ENCODE measurements at regions not wholly inside any gene's neighbourhood (a gene's known extent, or its start where the extent isn't known, plus 50 kb on each side); places are given as distances from the start of the nearest gene placed in this dataset.
A peak's percentile ranks its signal among the peaks of the same experiment; 100 is the strongest.

DNA sequence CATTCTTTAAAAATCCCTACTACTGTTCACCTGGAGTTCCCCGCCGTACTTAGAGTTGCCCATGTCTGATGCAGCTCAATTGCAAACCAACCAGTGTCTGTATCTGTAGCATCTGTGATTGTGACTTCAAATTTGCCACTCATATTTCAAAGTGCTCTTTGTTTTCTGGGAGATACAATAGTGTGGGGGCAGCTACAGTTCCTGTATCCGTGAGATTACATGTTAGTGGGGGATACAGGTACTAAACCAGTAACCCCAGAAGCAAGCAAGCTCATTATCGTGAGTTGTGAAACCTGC is 140.9 kb downstream of the ANKRD60 start:
- no peak for DNase-seq

DNA sequence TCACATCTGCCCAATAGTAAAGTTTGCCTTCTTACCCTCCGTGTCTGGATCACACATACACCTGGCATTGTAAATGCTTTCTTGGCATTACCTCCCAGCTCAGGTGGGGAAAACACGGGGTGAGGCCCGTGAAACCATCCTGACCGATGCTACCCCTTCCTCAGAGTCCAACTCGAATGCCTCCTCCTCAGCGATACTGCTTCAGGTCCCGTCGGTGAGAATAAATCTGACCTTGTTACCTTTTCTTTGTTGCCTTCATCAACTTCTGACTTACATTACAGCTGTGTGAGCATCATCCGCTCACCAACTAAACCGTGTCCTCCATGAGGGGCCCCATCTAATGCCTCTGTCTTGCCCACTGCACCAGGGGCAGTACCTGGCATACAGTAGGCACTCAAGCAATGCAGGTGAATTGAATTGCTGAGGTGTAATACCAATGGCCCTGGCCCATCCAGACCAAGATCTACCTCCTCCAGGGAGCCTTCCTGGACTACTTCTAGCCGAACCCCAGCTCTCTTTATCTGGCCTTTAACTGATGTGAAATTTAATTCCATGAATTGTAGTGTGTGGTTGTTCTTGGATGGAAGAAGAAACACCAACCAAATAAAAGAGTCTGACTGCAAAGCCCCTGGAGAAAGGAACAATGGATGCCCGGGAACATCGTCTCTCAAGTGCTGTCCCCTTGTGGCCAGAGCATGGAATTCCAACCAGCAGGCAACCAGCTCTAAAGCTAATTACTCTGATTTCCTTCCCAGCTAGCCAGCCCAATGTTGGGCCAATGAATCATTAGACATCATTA is 141.5 kb downstream of the ANKRD60 start:
- DNase-seq, result peak; percentile 34

DNA sequence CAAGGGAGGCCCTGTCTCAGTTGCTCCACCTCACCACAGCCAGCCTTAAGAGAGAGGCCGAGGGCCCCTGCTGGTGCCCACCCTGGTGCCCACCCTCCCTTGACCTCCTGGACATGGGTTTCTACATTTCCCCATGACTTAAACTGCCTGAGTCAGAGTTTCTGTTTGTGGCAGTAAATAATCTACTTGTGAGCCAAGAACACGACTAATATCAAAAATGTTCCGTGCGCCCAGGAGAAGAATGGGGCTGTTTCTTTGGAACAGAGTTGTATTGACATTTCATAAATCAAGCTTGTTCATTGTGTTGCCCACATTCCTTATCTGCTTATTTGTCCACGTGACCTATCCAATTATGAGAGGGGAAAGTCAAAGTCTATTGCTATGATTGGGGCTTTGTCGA is 143.5 kb downstream of the ANKRD60 start:
- no peak for DNase-seq

DNA sequence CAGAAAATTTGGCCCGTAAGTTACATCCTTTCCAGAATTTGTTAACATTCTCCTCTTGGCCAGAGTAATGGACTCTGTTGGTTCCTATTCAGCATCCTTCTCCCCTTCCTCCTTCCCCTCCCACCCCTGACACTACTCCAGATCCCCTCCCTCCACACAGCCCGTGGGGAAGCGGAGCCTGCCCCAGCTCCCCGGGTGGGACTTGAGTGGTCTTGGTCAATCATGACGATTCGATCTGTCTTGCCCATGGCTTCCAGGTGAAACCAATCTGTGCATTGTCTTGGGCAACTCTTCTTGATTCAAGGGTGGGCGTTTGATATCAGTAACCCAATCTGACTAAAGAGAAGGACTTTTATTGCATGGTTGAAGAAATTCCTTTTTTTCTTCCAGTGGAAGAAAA is 143.9 kb downstream of the ANKRD60 start:
- DNase-seq, result no peak

DNA sequence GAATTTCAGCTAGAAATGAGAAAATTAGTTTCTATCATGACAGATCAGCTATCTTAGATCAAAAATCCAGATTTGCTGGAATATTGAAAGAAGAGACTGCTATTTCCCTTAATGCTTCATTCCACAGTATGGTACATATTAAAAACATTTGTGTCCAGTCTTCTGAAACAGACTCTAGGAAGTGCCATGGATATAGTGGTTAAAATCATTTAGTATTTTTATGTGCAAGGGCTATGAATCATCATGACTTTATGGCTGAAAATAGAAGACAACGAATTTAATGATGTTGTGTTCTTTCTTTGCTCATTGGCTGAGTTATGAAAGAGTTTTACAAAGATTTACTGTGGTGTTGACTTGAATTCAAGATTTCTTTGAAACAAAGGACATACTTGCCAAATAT is 146.6 kb downstream of the ANKRD60 start:
- no peak for DNase-seq

DNA sequence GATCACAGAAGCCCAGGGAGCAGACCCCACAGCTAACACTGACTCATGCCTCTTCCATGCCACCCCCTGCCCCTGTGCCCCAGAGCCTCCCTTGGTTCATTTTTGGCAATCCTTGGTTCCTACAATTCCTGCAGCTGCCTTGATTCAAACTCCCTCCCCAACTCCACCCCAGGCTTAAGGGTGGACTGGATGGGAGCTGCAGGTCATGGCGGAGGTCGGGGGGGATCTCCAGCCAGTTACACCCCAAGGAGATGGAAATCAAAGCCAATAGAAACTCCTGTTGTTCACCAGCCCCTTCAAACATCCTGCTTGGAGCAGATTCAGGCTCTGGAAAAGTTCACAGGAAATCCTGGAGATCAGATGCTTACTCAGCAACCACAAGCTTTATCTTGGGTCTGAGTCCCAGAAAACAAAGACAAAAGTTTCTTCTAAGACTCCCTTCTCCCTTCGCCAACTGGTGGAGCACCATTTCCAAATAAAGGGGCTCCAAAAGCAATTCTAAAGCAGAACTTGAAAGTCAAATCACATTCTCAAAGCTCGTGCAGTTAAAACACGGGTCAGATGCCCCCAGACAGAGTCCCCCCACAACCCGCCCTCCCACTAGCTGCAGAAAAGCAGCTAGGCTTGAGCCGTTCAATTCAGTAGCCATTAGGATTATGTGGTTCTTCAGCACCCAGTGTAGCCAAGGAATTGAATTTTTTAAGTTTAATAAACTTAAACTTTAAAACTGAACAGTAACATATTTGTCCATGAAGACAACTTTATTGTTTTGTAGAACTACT is 149.5 kb downstream of the ANKRD60 start:
- DNase-seq, result no peak

DNA sequence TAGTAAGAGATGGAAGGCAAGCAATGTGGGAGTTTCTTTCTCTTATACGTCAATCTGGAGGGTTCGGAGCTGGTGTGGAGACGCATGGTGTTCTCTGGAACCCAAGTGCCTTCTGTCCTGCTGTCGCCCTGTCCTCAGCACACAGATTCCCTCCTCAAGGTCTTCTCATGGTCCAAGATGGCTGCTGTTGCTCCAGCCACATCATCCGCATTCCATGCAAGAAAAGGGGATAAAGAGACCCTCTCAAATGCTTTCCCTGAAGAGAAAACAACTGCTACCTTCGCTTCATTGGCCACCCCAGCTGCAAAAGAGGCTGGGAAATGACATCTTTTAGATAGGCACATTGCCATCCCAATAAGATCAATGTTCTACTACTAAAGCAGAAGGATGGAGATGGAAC is 151.2 kb downstream of the ANKRD60 start:
- no peak for DNase-seq

DNA sequence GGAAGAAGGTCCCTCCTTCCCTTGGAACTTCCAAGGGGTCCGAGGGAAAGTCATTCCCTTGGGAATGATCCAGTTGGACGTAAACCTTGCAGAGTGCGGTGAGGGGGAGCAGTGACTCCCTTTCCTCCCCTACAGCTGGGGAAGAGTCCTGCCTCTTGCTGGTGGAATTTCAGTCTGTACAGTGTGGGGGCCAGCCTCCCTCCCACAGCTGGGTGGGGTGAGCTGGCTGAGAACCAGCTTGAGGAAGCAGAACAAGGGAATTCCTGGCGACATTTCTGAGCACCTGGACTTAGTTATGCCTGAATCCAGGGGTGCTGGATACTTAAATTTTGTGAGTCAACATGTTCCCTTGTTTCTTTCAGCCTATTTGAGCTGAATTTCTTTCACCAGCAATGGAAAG is 152.0 kb downstream of the ANKRD60 start:
- DNase-seq, result no peak

DNA sequence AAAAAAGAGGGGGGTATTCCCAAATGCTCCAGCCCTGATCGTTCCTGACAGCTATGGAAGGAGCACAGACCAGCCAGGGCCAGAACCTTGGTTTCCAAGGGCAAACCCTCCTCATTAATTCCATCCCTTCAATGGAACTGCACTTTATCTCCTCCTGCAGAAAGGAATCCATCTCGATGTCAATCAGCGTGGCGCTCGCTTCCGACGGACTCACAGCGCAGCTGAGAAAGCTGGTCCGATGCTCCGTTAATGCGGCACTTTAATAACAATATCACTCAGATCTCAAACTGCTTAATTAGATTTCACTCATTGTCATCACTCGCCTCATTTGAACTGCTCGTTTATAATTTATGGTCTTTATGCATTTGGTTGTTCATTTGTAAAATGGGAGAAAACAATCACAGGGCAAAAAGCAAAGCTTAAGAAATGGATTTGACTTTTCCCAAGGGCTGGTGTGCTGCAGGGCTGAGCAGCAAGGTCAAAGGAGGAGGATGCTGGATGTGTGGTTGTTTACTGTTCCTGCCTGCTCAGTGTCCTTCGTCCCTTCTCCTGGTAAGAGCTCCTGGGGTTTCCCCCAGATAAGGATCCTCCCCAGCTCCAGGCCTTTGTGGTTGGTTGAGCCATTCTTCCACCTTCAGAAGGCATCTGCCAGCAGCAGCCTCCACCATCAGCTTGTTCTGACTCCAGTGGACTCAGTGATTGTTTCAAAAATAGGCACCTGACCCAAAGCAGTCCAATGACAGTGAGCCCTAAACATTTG is 152.7 kb downstream of the ANKRD60 start:
- no peak for DNase-seq

DNA sequence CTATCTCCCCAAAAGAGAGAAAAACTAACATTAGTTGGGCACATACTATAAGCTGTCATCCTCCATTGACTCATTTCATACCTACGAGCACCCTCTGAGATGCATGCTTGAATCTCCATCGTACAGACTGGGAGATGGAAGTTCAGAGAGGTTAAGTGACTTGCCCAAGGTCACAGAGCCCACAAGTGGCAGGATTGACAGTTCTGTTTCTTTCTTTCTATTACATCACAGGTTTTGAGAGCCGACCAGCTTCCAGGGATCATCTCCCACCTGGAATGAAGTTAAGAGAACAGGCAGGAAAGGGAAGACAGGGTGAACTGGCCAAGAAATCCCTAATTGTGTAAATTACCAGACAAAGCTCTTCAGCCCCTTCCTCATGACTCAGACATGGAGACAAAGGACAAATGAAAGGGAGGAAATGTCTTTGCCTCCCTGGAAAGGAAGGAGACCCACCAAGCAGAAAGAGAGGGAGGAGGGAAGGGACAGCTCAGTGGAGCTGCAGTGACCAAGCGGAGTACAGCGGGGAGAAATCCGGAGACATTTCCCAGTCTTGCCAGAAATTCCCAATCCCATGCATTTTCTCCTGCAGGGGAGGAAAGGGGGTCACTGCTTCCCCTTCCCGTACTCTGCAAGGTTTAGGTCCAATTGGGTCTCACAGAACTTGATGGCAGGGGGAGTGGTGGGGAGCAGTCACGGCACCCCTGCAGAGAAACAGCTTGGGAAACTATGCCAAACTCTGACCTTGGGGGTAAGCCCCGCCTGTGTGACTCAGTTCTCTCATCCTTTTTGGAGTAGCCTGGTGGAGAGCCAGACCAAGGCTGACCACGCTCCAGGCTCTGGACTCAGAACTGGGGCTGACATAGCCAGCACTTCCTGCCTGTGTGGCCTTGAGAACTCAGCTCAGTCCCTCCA is 154.3 kb downstream of the ANKRD60 start:
- DNase-seq, result no peak

DNA sequence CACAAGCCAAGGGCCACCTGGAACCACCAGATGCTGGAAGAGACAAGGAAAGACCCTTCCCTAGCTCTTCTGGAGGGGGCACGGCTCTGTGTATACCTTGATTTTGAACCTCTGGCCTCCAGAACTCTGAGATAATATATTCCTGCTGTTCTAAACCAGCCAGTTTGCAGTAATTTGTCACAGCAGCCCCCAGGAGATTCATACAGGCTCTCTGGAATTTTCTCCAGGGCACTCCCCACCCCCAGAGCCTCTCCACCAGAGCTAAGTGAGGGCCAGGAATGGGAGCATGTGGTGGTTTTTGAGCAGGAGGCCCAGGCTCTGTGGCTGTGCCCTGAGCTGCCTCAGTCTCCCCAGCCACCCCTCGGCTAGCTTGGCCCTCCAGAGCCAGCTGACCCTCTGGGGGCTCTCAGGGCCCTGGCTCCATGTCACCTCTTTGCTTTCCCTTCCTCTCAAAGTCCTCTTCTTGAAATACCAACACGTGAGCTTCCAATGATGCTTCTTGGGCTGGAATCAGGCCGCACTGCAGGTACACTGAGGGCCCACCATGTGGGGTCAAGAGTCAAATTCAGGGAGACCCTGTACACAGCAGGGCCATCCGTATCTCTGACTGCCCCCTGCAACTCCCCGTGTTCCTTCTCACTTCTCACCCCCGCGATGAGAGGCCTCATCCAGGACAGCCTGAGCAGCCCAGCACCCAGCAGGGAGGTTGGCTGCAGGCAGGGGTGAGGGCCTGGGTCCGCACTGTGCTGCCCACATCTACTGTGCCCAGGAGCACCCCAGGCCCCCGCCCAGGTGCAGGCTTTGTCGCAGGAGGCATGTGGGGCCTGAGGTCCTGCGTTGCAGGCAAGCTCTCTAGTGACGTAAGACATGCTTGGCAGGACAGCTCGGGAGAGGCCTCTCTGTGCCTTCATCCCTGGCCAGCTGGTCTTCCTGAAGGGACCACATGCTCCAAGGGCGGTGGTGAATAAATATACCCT is 155.5 kb downstream of the ANKRD60 start:
- DNase-seq, result no peak

DNA sequence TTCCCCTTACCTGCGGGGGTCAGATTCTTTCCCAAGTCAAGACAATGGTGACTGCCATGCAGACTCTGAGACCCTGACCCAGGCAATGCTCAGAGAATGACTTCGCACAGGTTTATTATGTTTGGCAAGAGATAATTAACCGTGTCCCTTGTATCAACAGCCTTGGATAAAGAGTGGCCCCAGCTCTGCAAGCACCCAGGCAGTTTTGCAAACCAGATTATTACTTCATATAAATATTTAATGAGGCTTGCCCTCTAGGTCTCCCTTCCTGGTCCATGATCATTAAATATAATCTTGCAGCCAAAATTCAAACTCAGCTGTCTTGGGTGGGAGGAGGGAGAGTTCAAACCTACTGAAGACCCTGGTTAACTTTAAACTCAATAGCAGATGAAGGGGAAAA is 156.5 kb downstream of the ANKRD60 start:
- no peak for DNase-seq

DNA sequence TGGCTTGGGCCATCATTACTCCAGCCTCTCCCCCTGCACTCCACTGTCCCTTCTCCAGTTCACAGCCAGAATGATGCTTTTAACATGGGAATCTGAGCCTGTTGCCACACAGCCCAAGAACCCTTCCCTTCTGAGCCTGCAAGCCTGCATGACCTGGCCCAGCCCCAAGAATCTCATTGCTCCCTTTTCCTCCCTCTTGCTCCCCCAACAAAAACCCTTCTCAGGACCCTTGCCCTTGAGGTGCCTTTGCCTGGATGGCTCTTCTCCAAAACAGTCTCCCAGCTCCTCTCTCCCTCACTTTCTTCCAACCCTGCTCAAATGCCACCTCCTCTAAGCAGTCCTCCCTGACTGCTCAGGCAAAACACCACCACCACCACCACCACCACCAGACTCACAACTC is 157.2 kb downstream of the ANKRD60 start:
- no peak for DNase-seq

DNA sequence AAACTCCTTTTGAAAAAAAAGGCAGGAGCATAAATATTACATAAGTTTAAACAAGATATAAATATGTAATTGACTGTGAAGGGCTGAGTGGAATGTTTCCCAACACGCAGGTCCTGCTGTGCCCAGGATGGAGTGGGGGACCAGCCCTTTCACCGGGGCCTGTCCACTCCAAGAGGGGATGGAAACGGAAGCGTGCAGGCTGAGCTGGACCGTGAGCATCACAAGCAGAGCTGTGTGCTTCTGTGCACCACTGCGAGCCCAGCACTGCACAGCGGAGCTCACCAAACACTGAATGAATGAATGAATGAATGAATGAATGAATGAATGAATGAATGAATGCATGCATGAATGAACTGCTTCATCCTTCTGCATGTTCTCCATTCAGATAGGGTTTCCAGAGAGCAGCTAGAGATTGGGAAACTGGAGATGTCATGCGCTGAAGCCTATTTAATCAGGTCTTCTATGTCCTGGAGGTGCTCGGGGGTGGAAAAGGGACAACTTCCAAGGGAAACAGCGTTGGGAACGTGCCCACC is 157.7 kb downstream of the ANKRD60 start:
- DNase-seq, result no peak

DNA sequence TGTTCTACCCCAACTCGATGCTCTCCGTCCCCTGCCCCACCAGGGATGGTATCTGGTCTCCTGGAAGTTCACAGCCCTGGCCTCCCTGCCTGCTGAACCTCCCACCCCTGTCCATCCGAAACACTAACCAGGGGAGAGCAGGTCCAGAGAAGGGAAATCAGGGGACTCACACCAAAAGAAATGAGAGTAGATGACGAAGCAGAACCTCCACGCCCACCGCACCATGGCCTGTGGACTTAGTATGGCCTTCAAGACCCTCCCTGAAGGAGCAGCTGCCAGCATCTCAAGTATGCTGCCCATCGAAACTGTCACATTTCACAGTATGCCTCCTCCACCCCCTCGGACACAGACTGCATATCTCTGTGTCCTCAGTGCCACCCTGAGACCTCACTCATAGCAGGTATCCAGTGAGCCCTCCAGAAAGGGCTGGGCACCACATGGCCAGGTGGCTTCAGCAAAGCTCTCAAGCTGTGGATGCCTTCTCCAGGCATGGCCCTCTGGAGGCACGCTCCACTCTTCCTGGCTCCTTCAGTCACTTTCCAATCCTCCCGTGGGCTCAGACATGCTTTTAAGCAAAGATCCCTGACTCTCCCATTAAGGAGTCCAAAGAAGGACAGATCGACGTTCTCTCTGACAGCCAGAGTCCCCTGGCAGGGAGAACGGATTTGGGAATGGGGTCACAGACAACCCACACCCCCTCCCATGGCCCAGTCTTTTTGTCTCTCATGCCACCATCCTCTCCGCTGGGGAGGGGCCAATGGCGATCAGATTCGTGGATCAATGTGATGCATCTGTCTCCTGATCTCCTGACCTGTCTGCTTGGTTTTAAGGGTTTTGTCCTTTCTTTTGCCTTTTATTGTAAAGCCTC is 158.4 kb downstream of the ANKRD60 start:
- DNase-seq, result no peak

DNA sequence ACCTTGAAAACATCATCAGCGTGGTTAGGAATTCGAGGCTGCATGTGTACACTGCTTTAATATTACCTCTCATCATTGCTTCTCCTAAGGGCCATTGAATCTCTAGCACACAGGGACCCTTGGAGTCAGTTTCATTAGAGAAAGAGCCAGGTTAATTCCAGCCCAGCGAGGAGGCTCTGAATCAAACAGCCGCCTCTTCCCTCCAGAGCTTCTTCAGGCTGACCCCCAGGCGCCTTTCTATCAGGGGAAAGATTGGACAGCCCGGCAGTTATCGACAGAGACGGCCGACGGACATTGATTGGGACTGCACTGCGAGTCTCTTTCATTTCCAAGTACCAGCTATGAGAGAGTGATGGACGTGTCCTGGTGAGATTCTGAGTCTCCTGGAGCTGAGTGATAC is 159.2 kb downstream of the ANKRD60 start:
- no peak for DNase-seq

DNA sequence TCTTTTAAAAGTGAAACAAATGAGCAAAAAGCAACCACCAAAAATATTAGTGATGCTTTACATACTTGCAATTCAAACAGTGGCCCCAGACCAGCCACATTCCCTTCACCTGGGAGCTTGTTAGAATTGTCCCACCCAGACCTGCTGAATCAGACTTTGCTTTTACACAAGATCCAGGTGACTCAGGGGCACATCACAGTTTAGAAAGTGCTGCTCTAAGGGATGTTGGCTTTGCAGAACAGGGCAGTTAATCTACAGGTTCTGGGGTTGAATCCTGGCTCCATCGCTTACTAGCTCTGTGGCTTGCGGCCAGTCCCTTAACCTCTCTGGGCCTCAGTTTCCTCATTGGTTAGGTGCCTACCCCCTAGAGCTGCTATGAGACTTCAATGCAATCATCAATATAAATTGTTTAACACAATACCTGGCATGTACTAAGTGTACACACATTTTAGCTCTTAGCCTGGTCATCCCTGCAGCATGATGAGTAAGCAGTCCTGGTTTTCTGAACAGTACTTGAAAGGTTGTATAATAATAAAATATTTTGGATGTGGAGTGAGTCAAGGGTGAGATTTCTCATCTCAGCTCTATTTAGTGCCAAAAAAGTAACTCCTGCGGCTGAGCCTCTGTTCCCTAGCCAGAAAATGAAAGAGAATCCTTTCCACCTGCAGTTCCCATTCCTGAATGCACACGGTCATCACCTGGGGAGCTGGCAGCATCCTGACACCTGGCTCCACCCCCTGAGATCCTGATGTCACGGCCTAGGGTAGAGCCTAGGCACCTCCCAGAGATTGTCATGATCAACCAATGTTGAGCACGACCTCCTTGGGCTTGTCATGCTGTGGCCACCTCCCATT is 162.7 kb downstream of the ANKRD60 start:
- no peak for DNase-seq

DNA sequence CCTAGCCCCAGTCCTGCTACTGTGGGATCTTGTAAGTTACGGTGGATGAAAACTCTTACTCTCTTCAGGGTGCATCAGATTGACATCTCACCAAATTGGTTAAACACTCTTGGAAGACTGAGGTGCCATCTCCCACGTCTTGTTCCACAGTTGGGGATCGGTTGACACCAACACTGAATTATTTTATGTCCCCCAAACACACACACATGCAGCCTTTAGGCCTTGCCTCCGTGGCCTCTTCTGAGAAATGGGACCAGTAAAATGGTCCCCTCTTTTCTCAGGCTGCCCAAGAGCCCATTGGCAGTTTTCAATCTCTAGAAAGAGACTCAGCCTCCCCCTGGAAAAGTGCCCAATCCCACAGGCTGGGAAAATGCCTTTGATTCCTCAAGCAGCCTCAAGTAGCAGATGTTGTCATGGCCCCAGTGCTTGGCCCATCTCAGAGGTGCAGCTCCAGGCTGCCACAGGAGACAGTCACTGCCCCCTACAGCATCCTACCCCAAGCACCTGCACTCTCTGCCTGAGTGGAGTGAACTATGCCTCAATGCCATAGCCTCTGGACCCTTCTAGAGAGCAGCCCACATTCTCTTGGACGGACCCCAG is 163.9 kb downstream of the ANKRD60 start:
- DNase-seq, result no peak

DNA sequence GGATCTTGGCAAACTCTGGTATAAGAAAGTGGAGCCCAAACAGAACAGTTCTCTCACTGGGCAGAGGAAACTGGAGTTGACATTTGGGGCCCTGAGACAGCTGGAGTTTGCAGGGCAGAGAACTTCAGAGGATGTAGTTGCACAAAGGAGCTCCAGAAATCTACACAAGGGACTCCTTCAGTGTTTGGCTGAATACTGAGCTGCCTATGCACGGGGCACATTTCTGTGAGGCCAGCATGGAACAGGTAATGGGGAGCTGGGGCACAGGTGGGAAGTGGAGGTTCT is 169.3 kb downstream of the ANKRD60 start:
- no peak for DNase-seq

Measured in SHP77 treated with DMSO at 0.1 percent for 48 hours (cell line).